ENCODE measurements at regions not wholly inside any gene's neighbourhood (a gene's known extent, or its start where the extent isn't known, plus 50 kb on each side); places are given as distances from the start of the nearest gene placed in this dataset.

GRCh38 chr5:174547814-174548213, 176.6 kb upstream of the MSX2 start:
- no peak for TF ChIP-seq RXRA (IDR thresholded peaks at IDR 0.05)
- TF ChIP-seq, protein P1, sequence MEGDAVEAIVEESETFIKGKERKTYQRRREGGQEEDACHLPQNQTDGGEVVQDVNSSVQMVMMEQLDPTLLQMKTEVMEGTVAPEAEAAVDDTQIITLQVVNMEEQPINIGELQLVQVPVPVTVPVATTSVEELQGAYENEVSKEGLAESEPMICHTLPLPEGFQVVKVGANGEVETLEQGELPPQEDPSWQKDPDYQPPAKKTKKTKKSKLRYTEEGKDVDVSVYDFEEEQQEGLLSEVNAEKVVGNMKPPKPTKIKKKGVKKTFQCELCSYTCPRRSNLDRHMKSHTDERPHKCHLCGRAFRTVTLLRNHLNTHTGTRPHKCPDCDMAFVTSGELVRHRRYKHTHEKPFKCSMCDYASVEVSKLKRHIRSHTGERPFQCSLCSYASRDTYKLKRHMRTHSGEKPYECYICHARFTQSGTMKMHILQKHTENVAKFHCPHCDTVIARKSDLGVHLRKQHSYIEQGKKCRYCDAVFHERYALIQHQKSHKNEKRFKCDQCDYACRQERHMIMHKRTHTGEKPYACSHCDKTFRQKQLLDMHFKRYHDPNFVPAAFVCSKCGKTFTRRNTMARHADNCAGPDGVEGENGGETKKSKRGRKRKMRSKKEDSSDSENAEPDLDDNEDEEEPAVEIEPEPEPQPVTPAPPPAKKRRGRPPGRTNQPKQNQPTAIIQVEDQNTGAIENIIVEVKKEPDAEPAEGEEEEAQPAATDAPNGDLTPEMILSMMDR (IDR thresholded peaks at IDR 0.05; ENCODE audit: low read depth, low read length, missing input control), result no peak
- TF ChIP-seq HNF4G (IDR thresholded peaks at IDR 0.05), result no peak
- TF ChIP-seq GABPA (IDR thresholded peaks at IDR 0.05 in 1 of 2, conservative IDR thresholded peaks at IDR 0.05 in 1 of 2), result no peak
- TF ChIP-seq RAD21 (IDR thresholded peaks at IDR 0.05), result no peak
